Motor neuron (in vitro differentiated cells): ENCODE measurements at regions not wholly inside any gene's neighbourhood (a gene's known extent, or its start where the extent isn't known, plus 50 kb on each side); places are given as distances from the start of the nearest gene placed in this dataset.
"Not testable (repeated sequence)": the region's sequence is repeated elsewhere in the genome, so short reads cannot be mapped to it uniquely, and the experiment has no call there.

Experiments
- ATAC-seq, 8 experiments: fragments of 200-7000 bp; cut with Tn5 transposase; replicated peaks in 6 of 8; 2 replicates each; pipeline ENCODE4 v1.8.0; 2021; ENCODE audit warnings: mild to moderate bottlenecking in 8 of 8, moderate library complexity in 8 of 8
- H3K27ac ChIP-seq, 2 donors: fragments of 250-450 bp; sonication (Bioruptor Pico); 2 replicates each; pipeline ENCODE4 v1.9.0; 2021; ENCODE audit warnings: antibody characterized with exemption in 2 of 2, mild to moderate bottlenecking in 2 of 2, moderate library complexity in 1 of 2
- H3K4me1 ChIP-seq, 2 donors: fragments of 250-450 bp; sonication (Bioruptor Pico); replicated peaks in 1 of 2; 2 replicates each; pipeline ENCODE4 v1.6.1; 2021; ENCODE audit warnings: antibody characterized with exemption in 2 of 2, mild to moderate bottlenecking in 2 of 2, moderate library complexity in 1 of 2
- H3K4me3 ChIP-seq, 5 donors: fragments of 250-450 bp; sonication (Bioruptor Pico); 2 replicates each; pipeline ENCODE4 v1.9.0; 2021; ENCODE audit warnings: antibody characterized with exemption in 5 of 5, mild to moderate bottlenecking in 5 of 5, moderate library complexity in 4 of 5
- WGBS, 10 experiments: fragments of 450-650 bp; shearing (Covaris generic); methylation state at CpG; one replicate each; pipeline ENCODE4 v1.0.0; 2022; 5-methylcytosine and 5-hydroxymethylcytosine counted together
- in situ Hi-C, 9 experiments: fragments of 400-800 bp; cut with MboI; loops; one replicate each; pipeline ENCODE4 v1.15.0; 2021; ENCODE audit warnings: low sequenced_read_pairs in 9 of 9, low pct_unique_long_range_greater_than_20kb in 2 of 9; ENCODE audit not compliant: unreplicated experiment in 9 of 9

DNA sequence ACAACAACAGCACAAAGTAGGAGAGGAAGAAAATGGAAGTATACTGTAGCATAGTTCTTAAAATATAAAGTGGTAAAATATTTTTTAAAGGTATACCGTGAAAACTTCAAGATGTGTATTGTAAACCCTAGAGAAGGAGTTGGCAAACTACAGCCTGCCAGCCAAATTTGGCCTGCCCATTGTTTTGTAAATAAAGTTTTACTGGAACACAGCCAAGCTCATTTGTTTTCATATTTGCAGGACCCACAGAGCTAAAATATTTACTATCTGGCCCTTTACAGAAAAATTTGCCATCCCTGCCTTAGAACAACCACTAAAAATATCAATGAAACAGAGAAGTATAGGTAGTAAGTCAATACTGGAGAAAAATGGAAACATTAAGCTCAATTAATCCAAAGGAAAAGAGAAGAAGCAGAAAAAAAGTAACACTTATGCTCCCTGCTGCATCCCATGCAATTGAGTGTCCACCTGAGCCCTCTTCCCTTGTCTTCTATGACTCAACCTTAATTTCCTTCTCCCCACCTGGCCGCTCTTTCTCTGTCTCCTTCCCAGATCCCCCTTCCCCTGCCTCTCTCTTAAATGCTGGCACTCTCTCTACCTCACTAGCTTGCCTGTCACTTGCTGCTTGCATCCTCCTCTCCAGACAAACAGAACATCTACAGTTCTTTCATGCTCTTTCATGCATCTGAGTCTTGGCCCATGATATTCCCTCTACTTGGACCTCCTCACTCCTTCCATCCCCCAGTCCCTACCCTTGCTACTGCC lies 50.6 kb upstream of the FER start:
- in situ Hi-C loops: no loop called here
- no peak overlapping the region for H3K27ac ChIP-seq
- H3K4me3 ChIP-seq: no peak overlapping the region
- H3K4me1 ChIP-seq: peaks cover 0 to 11% of the 10 kb centered on the region in 2 donors
- ATAC-seq: no peak
- WGBS, 10 experiments: 56 to 100% (median 67%) methylated on average over 1 to 2 of the region's 2 CpGs; no CpG with 5 or more reads in 3 of the 10 experiments

DNA sequence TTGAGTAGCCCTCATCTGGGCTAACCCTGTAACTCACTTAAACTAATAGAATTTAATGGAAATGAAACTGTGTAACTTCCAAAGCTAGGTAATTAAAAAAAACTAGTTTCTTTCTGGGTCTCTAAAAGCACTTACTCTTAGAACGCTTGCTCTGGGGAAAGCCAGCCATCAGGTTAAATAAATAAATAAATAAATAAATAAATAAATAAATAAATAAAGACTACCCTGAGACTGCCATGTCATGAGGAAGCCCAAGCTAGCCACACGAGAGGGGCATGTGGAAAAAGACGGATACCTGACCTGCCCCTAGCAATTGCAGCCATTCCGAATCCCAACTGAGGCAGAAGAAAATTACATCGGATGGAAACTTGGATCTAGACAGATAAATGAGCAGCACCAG lies 51.3 kb upstream of the FER start:
- no peak for ATAC-seq
- Histone ChIP-seq H3K27ac (no peak overlapping the region), H3K4me3 (no peak overlapping the region), H3K4me1 (peaks cover 0 to 8% of the 10 kb centered on the region in 2 donors)
- in situ Hi-C loops: no loop called here
- 24 to 67% (median 51%) methylated on average over 3 to 5 of the region's 5 CpGs; no CpG with 5 or more reads in 1 of the 10 experiments for WGBS, 10 experiments

DNA sequence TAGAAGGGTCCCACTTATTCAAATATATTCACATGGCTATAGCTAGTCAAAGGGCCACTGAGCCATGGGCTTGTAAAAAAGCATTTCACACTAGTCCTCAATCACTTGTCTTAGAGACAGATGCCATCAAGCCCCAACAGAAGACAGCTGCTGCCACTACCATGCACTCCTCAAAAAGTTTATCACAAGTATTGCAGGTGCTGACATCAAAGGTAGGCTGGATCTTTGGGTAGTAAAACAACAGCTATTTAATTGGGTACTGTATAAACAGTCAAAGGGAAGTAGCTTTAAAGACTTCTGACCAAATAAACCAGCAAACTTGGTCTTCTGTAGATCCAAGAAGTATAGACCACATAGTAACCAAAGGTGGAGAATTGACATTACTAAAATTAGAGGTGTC lies 59.2 kb upstream of the FER start:
- in situ Hi-C loops: no loop called here
- no peak overlapping the region for H3K4me3 ChIP-seq
- no peak overlapping the region for H3K27ac ChIP-seq
- H3K4me1 ChIP-seq: peaks cover 5 to 17% of the 10 kb centered on the region in 2 donors
- no peak for ATAC-seq

DNA sequence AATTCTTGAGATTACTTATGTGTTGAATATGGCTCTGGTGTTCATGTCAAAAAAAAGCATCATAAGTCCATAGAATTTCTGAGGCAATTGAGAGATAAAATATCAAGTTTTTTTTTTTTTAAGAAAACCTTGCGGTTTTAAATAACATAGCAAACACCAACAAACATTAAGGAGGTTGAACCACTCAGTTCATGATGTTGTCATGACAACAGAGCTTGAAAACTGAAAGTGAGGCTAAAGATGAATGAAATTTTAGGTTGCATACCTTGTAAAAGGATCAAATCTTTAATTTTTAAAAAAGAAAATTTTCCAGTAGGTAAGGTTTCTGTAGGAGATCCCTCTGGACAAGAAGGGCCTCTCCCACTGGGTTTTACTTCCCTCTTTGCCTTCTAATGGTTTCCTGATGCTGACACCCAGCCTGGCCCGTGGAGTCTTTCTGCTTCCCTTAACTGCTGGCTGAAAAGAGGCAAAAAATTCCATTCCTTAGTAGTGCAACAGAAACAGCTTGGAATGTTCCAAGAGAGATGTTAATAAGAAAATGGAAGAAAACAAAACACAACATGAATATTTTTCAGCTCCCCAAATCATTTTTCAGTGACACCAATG lies 60.0 kb upstream of the FER start:
- in situ Hi-C loops: no loop called here

DNA sequence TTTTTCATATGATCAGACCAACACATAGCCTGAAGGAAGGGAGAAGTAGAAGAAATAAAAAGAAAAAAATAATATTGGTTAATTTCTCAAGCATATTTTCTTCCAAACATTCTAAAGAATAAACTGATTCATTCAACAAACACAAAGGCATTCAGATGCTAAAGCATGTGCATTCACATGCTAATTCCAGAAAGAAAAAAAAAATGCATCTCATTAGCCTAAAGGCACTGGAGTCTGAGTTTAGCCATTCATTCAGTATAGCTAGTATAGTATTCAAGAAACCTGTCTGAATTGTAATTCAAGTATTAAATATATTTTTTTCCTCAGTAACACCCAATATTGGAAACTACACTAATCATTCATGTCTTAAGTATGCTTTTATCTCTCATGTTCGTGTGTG lies 61.0 kb upstream of the FER start:
- ATAC-seq: peak in 7 of 8 experiments; percentile 48 to 95 (median 72)
- WGBS, 10 experiments: 0 to 40% (median 14%) methylated on average over 1 of the region's 1 CpG; no CpG with 5 or more reads in 7 of the 10 experiments
- Histone ChIP-seq H3K4me3 (no peak overlapping the region), H3K4me1 (peaks cover 5 to 17% of the 10 kb centered on the region in 2 donors), H3K27ac (no peak overlapping the region)
- in situ Hi-C loops: no loop called here

More for the DNA sequence above, 60.0 kb upstream of the FER start:
- Histone ChIP-seq H3K4me1 (peaks cover 5 to 17% of the 10 kb centered on the region in 2 donors), H3K27ac (no peak overlapping the region), H3K4me3 (no peak overlapping the region)
- WGBS, 10 experiments: 32 to 100% (median 72%) methylated on average over 1 to 2 of the region's 2 CpGs; no CpG with 5 or more reads in 1 of the 10 experiments
- ATAC-seq: no peak

DNA sequence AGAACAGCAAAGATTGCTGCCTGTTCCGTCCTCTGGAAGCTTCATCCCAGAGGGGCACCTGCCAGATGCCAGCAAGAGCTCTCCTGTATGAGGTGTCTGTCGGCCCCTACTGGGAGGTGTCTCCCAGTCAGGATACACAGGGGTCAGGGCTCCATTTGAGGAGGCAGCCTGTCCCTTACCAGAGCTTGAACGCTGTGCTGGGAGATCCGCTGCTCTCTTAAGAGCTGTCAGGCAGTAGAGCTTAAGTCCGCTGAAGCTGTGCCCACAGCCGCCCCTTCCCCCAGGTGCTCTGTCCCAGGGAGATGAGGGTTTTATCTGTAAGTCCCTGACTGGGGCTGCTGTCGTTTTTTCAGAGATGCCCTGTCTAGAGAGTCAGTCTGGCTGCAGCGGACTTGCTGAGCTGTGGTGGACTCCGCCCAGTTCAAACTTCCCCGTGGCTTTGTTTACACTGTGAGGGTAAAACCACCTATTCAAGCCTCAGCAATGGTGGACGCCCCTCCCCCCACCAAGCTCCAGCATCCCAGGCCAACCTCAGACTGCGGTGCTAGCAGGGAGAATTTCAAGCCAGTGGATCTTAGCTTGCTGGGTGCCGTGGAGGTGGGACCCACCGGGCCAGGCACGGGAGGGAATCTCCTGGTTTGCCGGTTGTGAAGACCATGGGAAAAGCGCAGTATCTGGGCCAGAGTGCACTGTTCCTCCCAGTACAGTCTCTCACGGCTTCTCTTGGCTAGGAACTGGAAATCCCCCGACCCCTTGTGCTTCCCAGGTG lies 62.1 kb upstream of the FER start:
- in situ Hi-C loops, H3K4me3 ChIP-seq, H3K27ac ChIP-seq: not testable (repeated sequence)
- H3K4me1 ChIP-seq: peaks cover 5 to 20% of the 10 kb centered on the region in 2 donors
- ATAC-seq: peak in 4 of 8 experiments; percentile 35 to 75 (median 58)
- WGBS, 10 experiments: 20 to 96% (median 63%) methylated on average over 1 to 7 of the region's 19 CpGs; no CpG with 5 or more reads in 3 of the 10 experiments

DNA sequence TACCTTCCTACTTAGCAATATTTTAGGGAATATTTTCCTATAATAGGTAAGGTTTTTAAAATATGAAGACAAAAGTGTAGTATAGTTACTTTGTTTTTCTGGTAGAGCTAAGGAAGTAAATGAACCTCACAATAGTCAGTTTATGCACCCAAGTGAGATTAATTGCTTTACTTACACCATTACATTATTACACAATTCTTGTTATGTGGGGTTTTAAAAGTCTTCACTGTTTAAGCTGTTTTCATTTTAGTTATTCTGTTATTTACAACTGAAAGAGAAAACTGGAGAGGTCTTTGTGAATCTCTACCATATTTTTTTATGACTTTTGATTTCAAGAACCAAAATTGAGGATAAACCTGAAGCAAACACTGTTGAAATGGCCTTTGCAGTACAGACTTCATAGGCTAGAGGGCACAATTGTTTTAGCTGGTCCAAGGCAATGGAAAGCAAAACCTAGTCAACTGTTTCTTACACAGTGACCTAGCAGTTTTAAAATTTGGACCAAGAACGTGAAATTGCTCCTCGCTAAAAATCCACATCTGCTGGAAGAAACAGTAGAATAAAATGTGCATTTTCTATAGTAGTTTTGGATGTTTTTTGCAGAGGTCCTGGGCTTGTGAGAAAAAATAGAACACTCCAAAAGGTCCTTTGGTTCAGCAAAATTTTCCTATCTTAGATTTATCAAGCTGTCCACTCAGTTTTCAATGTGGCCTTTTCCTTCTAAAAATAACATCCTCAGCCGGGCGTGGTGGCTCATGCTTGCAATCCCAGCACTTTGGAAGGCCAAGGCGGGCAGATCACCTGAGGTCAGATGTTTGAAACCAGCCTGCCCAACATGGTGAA lies 66.4 kb upstream of the FER start:
- H3K4me3 ChIP-seq: no peak overlapping the region

GRCh38 chr5:108678091-108678490 lies 69.6 kb upstream of the FER start:
- in situ Hi-C loops: no loop called here
- peaks cover 0 to 3% of the 10 kb centered on the region in 2 donors for H3K4me1 ChIP-seq
- WGBS, 10 experiments: 19 to 100% (median 67%) methylated on average over 1 to 3 of the region's 4 CpGs; no CpG with 5 or more reads in 2 of the 10 experiments
- ATAC-seq: peak in 3 of 8 experiments; percentile 28 to 65 (median 51)
- no peak overlapping the region for H3K27ac ChIP-seq
- H3K4me3 ChIP-seq: no peak overlapping the region

More for the DNA sequence above, 66.4 kb upstream of the FER start:
- H3K27ac ChIP-seq: no peak overlapping the region
- in situ Hi-C loops: no loop called here
- ATAC-seq: peak; percentile 60 to 91 (median 81)
- peaks cover 5 to 13% of the 10 kb centered on the region in 2 donors for H3K4me1 ChIP-seq
- WGBS, 10 experiments: 0 to 88% (median 18%) methylated on average over 1 to 5 of the region's 5 CpGs

- H3K4me3 ChIP-seq: no peak overlapping the region
- peaks cover 0 to 14% of the 10 kb centered on the region in 2 donors for H3K4me1 ChIP-seq
- no peak overlapping the region for H3K27ac ChIP-seq
- in situ Hi-C loops: no loop called here
- WGBS, 10 experiments: 60 to 100% (median 73%) methylated on average over 1 of the region's 5 CpGs; no CpG with 5 or more reads in 4 of the 10 experiments
- ATAC-seq: peak in 3 of 8 experiments; percentile 40 to 76 (median 53)
Measured at GRCh38 chr5:108675736-108676135, 72.0 kb upstream of the FER start.

GRCh38 chr5:108672639-108673038 lies 75.1 kb upstream of the FER start:
- WGBS, 10 experiments: 0 to 100% (median 57%) methylated on average over 1 to 2 of the region's 2 CpGs; no CpG with 5 or more reads in 2 of the 10 experiments
- no peak for ATAC-seq
- no peak overlapping the region for H3K4me3 ChIP-seq
- peaks cover 0 to 16% of the 10 kb centered on the region in 2 donors for H3K4me1 ChIP-seq
- H3K27ac ChIP-seq: no peak overlapping the region
- in situ Hi-C loops: no loop called here

GRCh38 chr5:108670591-108671289 lies 77.0 kb upstream of the FER start:
- Histone ChIP-seq H3K4me3 (no peak overlapping the region), H3K27ac (no peak overlapping the region), H3K4me1 (peaks cover 0 to 16% of the 10 kb centered on the region in 2 donors)
- 20 to 100% (median 64%) methylated on average over 1 to 4 of the region's 7 CpGs; no CpG with 5 or more reads in 4 of the 10 experiments for WGBS, 10 experiments
- in situ Hi-C loops: no loop called here
- peak in 4 of 8 experiments; percentile 33 to 80 (median 42) for ATAC-seq

- in situ Hi-C loops: no loop called here
- ATAC-seq: peak in 6 of 8 experiments; percentile 29 to 73 (median 45)
- H3K27ac ChIP-seq: no peak overlapping the region
Measured at GRCh38 chr5:108669462-108669861, 78.2 kb upstream of the FER start.

More at GRCh38 chr5:108669462-108669861, 78.2 kb upstream of the FER start:
- Histone ChIP-seq H3K4me3 (no peak overlapping the region), H3K4me1 (peaks cover 0 to 16% of the 10 kb centered on the region in 2 donors)
- 33 to 67% (median 43%) methylated on average over 1 of the region's 1 CpG; no CpG with 5 or more reads in 3 of the 10 experiments for WGBS, 10 experiments
